ENCODE measurements at regions not wholly inside any gene's neighbourhood (a gene's known extent, or its start where the extent isn't known, plus 50 kb on each side); places are given as distances from the start of the nearest gene placed in this dataset.
"Not testable (repeated sequence)": the region's sequence is repeated elsewhere in the genome, so short reads cannot be mapped to it uniquely, and the experiment has no call there.

GRCh38 chr14:104306450-104307040 lies 168.2 kb downstream of the KIF26A start:
- DNase-seq = no peak

DNA sequence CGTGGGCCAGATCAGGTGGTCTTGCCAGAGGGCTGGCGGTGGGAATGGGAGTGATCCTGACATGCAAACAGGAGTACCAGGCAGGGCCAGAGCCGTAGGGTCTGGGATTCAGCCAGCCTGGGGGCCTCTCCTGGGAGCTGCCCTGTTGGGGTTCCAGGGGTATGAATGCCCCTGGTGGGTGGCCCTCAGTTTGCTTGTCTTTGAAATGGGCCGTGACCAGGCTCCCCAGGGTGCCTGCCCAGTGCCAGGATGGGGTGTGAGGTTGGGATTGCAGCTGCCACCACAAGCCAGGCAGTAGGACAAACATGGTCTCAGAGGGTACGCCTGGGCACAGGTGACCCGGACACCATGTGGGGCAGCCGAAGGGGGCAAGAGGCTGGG lies 168.8 kb downstream of the KIF26A start:
- DNase-seq = no peak

GRCh38 chr14:104307627-104308401 lies 169.4 kb downstream of the KIF26A start:
- no peak for DNase-seq

DNA sequence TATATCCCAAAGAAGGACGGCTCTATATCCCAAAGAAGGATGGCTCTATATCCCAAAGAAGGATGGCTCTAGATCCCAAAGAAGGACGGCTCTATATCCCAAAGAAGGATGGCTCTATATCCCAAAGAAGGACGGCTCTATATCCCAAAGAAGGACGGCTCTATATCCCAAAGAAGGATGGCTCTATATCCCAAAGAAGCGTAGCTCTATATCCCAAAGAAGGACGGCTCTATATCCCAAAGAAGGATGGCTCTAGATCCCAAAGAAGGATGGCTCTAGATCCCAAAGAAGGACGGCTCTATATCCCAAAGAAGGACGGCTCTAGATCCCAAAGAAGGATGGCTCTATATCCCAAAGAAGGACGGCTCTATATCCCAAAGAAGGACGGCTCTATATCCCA lies 170.1 kb downstream of the KIF26A start:
- not testable (repeated sequence) for DNase-seq

DNA sequence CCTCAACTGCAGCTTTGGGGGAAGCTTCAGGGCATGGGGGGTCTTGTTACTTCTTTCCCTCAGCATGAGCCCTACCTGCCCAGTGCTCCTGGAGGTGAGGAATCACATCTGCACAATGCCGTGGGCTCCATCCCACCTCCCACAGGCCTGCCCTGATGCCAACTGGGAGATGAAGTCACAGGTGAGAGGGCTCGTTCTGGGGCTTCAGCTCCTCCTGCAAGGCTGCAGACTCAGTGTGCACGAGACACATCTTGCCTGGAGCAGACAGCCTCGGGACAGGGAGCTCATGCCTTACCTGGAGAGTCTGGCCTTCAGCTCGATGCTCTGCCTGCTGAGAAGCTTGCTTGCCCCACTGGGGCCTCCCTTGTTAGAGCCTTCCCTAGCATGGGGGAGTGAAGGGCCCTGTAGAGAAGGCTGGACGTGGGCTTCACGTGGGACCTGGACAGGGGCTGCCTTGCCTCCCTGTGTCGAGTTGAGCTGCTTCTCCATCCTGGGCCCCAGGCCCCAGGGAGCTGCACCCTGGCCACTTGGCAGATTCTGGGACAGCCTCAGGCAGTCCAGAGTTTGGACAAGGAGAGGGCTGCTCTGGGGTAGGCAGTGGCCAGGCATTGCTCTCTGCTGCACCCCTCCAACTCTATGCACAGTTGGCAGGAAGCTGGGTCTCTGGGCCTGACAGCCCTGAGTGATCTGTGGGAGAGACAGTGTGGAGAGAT lies 171.4 kb downstream of the KIF26A start:
- DNase-seq = no peak

GRCh38 chr14:104311358-104311757 lies 173.0 kb downstream of the KIF26A start:
- DNase-seq = no peak

- no peak for DNase-seq
Measured at GRCh38 chr14:104313674-104314073, 175.3 kb downstream of the KIF26A start.

- DNase-seq = no peak
Measured at GRCh38 chr14:104314251-104314941, 176.0 kb downstream of the KIF26A start.

DNA sequence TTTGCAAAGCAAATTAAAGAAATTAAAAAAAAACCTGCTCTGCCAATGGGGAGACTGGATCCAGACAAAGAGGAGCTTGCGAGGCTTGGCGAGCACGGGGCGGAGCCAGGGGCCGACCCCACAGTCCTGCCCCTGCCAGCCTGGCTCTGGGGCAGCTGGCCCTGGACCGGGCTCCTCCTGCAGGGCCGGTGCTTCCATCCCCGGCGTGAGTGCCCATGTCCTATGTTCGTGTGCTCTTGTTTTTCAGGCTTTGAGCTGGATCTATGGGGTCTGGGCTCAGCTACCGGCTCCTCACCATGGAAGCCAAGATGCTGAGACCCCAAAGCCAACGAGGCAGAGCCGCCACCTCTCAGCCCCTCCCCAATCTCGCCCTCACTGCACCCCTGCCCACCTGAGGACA lies 176.8 kb downstream of the KIF26A start:
- DNase-seq = no peak

DNA sequence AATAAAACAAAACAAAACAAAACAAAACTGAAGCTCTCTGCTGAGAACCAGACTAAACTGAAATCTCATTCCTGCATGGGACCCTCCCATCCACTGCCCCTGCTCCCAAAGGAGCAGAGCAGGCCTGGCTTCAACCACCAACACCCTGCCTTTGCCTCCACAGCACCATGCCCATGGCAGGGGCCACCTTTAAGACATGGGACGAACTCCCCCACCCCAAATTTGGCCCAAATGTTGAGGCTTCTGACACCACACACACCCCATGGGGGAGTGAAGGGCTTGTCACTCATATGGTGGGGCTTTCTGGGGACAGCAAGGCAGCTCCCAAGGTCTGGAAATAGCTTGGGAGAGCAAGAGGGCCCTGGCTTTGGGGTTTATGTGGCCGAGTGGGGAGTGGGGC lies 177.2 kb downstream of the KIF26A start:
- DNase-seq = no peak

- no peak for DNase-seq
Measured at GRCh38 chr14:104316121-104316722, 177.8 kb downstream of the KIF26A start.

- DNase-seq = no peak
Measured at GRCh38 chr14:104316723-104317491, 178.5 kb downstream of the KIF26A start.

DNA sequence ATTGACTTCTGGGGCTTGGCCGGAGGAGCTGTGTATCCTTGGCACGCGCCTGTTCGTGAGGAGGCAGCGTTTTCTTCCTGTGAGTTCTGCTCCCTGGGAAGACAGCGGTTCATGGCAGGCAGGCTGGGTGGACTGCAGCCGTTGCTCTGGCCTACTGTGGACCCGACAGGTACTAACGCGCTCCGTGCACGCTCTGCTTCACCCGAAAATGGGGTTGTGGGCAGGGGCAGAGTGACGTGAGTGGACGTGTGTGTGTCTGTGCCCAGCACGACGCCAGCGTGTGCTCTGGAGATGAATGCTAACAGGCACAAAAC lies 179.1 kb downstream of the KIF26A start:
- no peak for DNase-seq

GRCh38 chr14:104317975-104318557 lies 179.7 kb downstream of the KIF26A start:
- DNase-seq = no peak

DNA sequence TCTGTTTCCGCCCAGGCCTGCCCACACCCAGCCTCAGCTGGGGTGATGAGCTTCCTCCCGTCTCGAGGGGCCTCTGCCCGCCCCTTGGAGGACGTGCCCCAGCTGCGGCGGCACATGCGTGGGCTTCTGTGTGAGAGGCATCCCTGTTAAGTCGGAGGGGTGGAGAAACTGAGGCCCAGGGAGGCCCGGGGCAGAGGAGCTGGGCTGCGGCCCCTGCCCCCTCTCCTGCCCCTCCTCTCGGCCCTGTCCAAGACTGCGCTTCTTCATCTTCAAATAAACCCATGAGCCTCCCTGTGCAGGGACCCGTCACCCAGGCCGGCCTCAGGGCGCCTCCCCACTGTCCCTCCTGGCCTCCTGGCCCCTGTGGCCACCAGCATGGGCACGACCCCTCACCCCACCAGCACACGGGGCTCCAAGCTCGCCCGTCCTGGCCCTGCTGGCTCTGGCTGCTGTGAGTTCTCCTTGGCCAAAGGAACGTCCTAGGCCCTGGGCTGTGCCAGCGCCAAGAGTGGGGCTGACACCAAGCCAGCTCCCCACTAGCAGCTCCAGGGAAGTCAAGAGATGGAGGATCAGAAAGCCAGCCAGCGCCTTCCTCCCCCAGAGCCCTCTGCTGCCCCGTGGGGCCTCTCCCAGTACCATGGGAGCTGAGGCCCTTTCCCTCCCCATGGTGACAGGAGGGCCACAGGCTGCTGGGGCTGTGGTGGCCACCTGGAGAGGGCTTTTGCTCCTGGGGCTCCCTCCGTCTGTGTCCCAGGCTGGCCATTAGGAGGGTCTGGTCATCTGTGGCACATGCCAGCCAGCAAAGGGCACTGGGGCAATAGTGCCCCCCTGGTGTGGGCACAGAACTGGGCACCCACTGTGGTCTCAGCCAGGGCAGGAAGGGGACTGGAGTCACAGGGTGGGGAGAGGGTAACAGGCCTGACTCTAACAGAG lies 180.4 kb downstream of the KIF26A start:
- DNase-seq = no peak

DNA sequence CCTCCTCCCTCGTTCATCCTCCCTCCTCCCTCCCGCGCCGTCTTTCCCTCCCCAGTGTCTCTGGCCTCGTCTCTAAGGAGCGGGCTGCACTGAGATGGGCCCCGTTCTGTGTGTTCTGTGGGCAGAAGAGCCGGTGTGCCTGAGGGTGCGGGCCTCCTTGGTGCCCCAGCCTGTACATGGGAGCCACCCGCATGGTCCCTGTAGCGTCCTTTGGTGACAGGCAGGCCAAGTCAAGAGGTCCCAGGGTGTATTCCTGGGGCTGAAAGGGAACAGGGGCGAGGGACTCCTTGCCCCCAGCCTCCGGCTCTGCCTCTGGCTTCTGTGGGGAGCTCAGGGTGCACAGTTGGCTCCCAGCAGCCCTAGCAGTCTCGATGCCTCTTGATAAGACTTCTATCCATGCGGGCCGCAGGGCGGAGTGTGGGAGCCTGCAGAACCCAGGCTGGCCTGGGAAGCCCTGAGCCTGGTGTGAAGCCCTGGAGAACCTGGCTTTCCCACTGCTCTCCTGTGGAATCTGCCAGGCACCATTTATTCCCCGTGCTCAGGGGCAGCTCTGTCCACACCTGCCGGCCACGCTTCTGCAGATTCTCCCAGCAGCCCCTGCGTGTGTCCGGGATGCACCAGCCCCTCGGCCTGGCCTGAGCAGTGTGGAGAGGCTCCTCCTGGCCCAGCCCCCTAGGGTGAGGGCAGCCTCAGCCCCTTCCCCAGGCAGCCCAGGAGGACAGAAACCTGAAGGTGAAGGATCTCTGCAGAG lies 181.3 kb downstream of the KIF26A start:
- DNase-seq = no peak

- no peak for DNase-seq
Measured at GRCh38 chr14:104320611-104321086, 182.3 kb downstream of the KIF26A start.

GRCh38 chr14:104321088-104321801 lies 182.9 kb downstream of the KIF26A start:
- DNase-seq = no peak

- no peak for DNase-seq
Measured at GRCh38 chr14:104321802-104322130, 183.4 kb downstream of the KIF26A start.

Data from effector CD4-positive, alpha-beta T cell (primary cell).